HCT116 (cell line): ENCODE measurements at regions not wholly inside any gene's neighbourhood (a gene's known extent, or its start where the extent isn't known, plus 50 kb on each side); places are given as distances from the start of the nearest gene placed in this dataset.

Source experiments
- CTCF ChIP-seq, 3 experiments: fragments of 200-600 bp in 1 of 3; sonication (generic) in 1 of 3; IDR thresholded peaks in 2 of 3; conservative IDR thresholded peaks in 1 of 3; 2 replicates each; pipeline ENCODE4 v1.5.1; 2012 to 2017; ENCODE audit warnings: low read depth in 2 of 3, low read length in 2 of 3, antibody characterized with exemption in 1 of 3, borderline replicate concordance in 1 of 3, control low read depth in 1 of 3, mild to moderate bottlenecking in 1 of 3, mixed read lengths in 1 of 3, mixed run types in 1 of 3, moderate library complexity in 1 of 3; ENCODE audit not compliant: insufficient read depth in 1 of 3
- EGR1 ChIP-seq: IDR thresholded peaks from 2 replicates; pipeline ENCODE4 v1.6.1; 2012; ENCODE audit warnings: low read depth
- POLR2A ChIP-seq: IDR thresholded peaks from 2 replicates; pipeline ENCODE4 v1.7.0; 2011; ENCODE audit warnings: borderline replicate concordance; ENCODE audit not compliant: insufficient read depth, insufficient read length; ENCODE audit errors: extremely low read depth
- RAD21 ChIP-seq: IDR thresholded peaks from 2 replicates; pipeline ENCODE4 v1.6.1; 2012; ENCODE audit warnings: low read depth, mild to moderate bottlenecking
- SP1 ChIP-seq: IDR thresholded peaks from 2 replicates; pipeline ENCODE4 v1.6.1; 2012; ENCODE audit warnings: low read depth
- TCF7L2 ChIP-seq: IDR thresholded peaks from 2 replicates; pipeline ENCODE4 v1.7.0; 2011; ENCODE audit warnings: borderline replicate concordance, inconsistent platforms; ENCODE audit not compliant: insufficient read depth, insufficient read length; ENCODE audit errors: extremely low read depth
- ZNF274 ChIP-seq: fragments of 200-500 bp; sonication (Bioruptor generic); IDR thresholded peaks from 2 replicates; pipeline ENCODE4 v1.6.1; 2014; ENCODE audit warnings: mild to moderate bottlenecking, low read depth, low read length, inconsistent platforms

- TF ChIP-seq POLR2A (no peak), SP1 (no peak), CTCF (IDR thresholded peaks at IDR 0.05 in 2 of 3, conservative IDR thresholded peaks at IDR 0.05 in 1 of 3; ENCODE audit: borderline replicate concordance in 1 of 3, insufficient read depth in 1 of 3, low read depth in 2 of 3, low read length in 2 of 3) (no peak), EGR1 (no peak), RAD21 (no peak), ZNF274 (no peak), TCF7L2 (no peak)
Observed at GRCh38 chr5:158487664-158488063, 612.1 kb downstream of the EBF1 start.
